ENCODE measurements at regions not wholly inside any gene's neighbourhood (a gene's known extent, or its start where the extent isn't known, plus 50 kb on each side); places are given as distances from the start of the nearest gene placed in this dataset.
"Not testable (repeated sequence)": the region's sequence is repeated elsewhere in the genome, so short reads cannot be mapped to it uniquely, and the experiment has no call there.

DNA sequence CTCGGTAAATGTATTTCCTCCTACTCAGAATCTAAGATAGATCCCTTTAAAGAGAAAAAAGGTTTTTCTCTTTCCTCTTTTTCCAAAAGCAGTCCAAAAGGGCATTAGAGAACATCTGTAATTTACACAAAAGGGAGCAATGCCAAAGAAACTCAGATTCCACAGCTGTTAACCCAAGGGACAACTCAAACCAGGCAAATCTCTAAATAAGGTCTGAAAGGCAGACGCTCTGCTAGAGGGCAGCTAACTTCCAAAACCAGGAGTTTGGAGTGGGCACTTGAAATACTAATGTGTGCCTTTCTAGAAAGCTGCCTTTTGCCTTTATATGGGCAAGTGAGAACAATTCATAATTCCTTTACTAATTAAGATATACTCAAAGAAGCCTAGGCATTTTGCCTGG lies 435.7 kb downstream of the ZFHX3 start:
- ATAC-seq = no peak
- DNase-seq (ENCODE audit: missing footprints) = no peak
- intact Hi-C loops (cut with DNase I) = no loop called here

DNA sequence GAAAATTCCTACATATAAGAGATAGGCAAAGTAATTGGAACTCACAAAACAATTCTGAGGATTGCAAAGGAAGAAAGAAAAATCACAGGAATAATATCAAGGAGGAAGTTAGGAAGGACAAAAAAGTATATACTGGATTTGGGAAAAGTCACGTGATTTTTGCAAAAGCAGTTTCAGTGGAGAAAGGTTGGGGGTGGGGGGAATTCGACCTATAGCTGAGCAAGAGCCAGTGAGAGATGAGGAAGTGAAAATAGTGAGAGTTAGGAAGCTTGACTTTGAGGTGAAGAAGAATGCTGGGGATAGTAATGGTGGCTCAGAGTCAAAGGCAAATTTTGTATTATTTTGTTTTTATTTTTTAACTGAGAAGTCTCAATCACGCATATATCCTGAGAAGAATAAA lies 438.0 kb upstream of the PMFBP1 start:
- ATAC-seq (no peak), DNase-seq (ENCODE audit: missing footprints) (no peak)
- intact Hi-C loops (cut with DNase I) = no loop called here

DNA sequence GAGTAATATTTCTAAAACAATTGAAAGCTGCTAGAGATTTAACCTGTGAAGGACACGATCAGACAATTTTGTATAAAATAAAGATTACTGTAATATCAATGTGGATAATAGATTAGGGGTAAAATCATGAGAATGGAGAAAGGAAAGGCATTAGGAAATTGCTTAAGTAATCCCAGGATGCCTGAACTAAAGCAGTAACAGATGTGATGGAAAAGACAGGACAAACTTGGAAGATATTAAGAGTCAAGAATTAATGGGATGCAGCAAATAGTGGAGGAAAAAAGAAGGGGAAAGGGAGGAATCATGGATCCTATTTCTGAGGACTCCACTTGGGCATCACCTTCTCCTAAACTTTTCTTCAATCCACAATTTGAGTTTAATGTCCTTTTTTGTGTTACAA lies 437.1 kb upstream of the PMFBP1 start:
- ATAC-seq (no peak), DNase-seq (ENCODE audit: missing footprints) (no peak)
- intact Hi-C loops (cut with DNase I) = no loop called here

DNA sequence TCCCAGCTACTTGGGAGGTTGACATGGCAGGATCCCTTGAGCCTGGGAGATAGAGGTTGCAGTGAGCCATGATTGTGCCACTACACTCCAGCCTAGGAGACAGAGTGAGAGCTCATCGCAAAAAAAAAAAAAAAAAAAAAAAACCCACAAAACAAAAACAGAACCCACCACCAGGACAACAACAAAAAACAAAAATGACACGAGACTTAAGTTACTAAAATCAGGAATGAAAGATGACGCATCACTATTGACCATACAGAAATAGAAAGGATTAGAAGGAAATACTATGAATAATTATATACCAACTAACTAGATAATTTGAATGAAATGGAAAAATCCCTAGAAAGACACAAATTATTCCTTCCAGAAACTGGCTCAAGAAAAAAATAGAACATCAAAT lies 432.4 kb upstream of the PMFBP1 start:
- DNase-seq (ENCODE audit: missing footprints) (no peak), ATAC-seq (no peak)
- intact Hi-C loops (cut with DNase I) = no loop called here

DNA sequence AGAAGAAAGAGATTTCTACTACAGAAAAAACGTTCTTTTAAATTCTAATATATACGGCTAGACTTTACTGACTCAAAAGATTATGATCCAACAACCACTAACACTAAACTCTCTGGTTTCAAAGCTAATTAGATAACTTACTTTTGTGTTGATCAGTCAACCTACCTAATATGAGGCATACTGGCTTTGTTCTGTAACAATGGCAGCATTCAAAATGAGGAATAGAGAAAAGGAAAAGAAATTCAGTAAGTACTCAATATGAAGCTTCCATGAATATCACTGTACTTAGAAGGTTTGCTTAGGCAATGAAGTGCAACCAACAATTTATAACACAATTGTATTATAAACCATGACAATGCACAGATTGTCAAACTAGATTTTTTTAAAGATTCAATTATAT lies 430.5 kb upstream of the PMFBP1 start:
- intact Hi-C loops (cut with DNase I) = no loop called here
- no peak for ATAC-seq
- DNase-seq (ENCODE audit: missing footprints) = no peak

DNA sequence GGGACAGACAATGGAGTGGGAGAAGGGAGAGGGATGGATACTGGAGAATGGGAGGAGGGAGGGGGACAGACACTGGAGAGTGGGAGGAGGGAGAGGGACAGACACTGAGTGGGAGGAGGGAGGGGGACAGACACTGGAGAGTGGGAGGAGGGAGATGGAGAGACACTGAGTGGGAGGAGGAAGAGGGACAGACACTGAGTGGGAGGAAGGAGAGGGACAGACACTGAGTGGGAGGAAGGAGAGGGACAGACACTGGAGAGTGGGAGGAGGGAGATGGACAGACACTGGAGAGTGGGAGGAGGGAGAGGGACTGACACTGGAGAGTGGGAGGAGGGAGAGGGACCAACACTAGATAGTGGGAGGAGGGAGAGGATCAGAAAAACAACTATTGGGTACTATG lies 426.7 kb upstream of the PMFBP1 start:
- intact Hi-C loops (cut with DNase I) = no loop called here
- ATAC-seq = no peak
- no peak for DNase-seq (ENCODE audit: missing footprints)

DNA sequence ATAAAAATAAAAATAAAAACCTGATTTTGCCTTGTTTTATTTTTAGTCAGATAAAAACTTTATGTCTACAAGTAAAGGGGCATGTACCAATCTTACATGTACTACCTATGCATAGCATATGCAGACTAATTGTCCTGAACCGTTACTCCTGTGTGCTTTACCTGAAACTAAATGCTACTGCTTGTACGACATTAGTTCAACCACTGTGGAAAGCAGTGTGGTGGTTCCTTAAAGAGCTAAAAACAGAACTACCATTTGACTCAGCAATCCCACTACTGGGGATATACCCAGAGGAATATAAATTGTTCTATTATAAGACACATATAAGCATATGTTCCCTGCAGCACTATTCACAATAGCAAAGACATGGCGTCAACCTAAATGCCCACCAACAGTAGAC lies 426.0 kb upstream of the PMFBP1 start:
- intact Hi-C loops (cut with DNase I) = no loop called here
- DNase-seq (ENCODE audit: missing footprints) (no peak), ATAC-seq (no peak)

DNA sequence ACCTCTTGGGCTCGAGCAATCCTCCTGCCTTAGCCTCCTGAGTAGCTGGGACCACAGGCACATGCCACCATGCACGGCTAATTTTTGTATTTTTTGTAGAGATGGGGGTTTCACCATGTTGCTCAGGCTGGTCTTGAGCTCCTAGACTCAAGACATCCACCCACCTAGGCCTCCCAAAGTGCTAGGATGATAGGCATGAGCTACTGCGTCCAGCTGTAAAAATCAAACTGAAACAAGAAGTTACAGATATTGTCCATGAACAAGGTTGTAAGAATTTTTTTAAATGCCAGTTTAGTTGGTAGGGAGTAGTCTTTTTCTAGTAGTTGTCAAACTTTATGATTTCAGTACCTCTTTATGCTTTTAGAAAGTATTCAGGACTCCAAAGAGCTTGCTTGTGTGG lies 424.4 kb upstream of the PMFBP1 start:
- DNase-seq (ENCODE audit: missing footprints) (no peak), ATAC-seq (no peak)
- intact Hi-C loops (cut with DNase I) = no loop called here

DNA sequence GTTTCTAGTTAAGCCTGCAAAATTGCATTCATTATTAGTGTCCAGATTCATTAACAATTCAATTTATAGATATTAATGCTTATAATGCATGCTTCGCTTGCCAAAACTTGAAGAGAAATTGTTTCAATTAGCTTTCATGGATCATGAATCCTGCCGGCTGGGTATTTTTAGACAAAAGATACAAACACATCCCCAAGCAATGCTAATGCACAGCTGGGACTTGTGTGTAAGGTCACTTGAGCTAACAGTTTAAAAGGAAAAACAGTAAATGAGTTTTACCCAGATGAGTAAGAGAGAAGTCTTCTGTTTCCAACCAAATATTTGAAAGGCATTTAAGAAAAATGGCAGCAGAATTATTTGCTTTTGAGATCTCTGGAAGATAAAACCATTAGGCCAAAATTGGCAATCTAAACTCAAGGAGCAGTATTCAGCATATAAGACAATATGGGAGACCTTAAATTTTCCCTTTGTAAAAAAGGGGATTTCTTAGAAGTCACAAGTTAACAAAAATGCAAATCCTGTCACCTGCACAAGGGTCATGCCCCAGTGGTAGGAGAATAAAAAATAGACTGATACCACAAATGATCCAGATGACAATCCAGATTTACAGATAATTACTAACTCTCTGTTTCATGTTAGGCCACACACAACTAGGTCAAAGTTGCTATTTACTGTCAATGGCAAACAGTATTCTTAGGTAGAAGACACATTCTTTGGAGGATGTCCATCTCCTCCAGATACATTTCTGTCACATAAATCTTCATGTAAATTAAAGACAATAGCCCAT lies 418.4 kb upstream of the PMFBP1 start:
- ATAC-seq (no peak), DNase-seq (ENCODE audit: missing footprints) (no peak)
- intact Hi-C loops (cut with DNase I) = no loop called here

DNA sequence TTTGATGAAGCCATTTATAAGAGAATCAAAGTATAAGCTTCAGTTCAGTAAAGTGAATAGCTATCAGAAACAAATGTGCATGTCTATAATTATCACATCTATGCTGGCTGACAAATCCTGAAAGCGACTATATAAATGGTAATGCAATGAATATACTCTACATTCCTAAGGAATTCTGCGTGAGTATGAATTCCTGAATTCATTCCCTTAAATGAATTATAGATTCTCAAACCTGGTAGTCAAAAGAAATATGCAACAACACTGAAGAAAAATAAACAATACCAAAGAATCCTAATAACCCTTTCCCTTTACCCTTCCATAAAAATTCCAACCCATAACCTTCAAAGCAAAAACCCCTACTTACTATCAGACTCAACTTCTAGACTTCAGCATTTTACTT lies 416.6 kb upstream of the PMFBP1 start:
- intact Hi-C loops (cut with DNase I) = no loop called here

DNA sequence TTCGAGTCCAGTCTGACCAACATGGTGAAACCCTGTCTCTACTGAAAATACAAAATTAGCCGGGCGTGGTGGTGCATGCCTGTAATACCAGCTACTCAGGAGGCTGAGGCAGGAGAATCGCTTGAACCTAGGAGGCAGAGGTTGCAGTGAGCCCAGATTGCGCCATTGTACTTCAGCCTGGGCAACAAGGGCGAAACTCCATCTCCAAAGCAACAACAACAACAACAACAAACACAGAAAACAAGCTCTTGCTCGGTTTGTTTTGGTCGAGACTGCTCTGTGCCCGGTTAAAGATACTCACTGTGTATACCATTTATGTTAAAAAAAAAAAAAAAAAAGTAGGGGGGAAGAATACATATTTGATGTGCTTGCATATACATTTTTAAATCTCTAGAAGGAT lies 406.1 kb upstream of the PMFBP1 start:
- intact Hi-C loops (cut with DNase I); ATAC-seq: not testable (repeated sequence)

More for the DNA sequence above, 416.6 kb upstream of the PMFBP1 start:
- no peak for ATAC-seq
- no peak for DNase-seq (ENCODE audit: missing footprints)

DNA sequence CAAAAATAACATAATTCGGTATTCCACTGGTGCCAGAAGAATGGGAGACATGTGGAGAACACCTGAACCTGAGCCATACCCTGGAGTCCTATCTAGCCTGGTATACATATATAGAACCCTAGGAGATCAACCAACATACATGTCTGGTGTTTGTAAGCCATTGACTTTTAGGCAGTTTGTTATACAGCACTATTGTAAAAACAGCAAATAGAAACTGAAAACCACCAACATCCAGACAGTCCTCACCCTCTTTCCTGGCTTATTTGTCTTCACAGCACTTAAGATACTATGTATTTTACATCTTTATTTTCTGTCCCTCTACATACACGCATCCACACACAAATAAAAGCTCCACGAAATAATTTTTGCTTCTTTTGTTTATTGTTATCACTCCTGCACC lies 404.2 kb upstream of the PMFBP1 start:
- DNase-seq (ENCODE audit: missing footprints) = no peak
- ATAC-seq = no peak
- intact Hi-C loops (cut with DNase I) = no loop called here

More for the DNA sequence above, 406.1 kb upstream of the PMFBP1 start:
- DNase-seq (ENCODE audit: missing footprints) = not testable (repeated sequence)

DNA sequence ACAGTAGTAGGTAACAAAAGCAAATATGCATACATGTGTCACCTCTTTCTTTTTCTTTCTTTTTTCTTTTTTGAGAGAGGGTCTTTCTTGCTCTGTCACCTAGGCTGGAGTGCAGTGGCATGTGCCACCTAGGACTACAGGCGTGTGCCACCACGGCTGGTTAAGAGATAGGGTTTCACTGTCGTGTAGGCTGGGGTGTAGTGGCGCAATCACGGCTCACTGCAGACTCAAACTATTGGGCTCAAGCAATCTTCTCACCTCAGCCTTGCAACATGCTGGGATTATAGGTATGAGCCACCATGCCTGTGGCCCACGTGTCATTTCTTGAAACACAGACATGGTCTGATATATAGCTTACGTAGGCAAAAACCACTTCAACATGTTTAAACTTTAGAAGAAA lies 397.7 kb upstream of the PMFBP1 start:
- ATAC-seq = no peak
- intact Hi-C loops (cut with DNase I) = no loop called here
- DNase-seq (ENCODE audit: missing footprints) = no peak

DNA sequence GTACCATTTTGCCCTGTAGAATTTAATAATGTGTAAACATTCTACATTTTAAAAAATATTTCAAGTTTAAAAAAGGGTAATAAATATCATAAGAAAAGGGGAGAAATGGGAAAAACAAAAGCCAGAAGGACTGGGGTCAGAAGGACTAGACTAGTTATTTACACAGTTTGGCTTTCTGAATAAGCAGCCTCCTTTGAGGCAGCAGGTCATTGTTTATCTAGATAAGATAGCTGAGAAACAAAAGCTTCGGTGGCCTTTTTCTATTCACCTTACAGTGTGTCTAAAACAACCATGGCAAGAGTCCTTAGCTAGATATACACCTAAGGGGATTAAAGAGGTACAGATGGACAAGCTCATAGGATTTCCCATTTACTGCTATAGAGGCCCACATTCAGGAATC lies 396.5 kb upstream of the PMFBP1 start:
- DNase-seq (ENCODE audit: missing footprints) (no peak), ATAC-seq (no peak)
- intact Hi-C loops (cut with DNase I) = no loop called here

DNA sequence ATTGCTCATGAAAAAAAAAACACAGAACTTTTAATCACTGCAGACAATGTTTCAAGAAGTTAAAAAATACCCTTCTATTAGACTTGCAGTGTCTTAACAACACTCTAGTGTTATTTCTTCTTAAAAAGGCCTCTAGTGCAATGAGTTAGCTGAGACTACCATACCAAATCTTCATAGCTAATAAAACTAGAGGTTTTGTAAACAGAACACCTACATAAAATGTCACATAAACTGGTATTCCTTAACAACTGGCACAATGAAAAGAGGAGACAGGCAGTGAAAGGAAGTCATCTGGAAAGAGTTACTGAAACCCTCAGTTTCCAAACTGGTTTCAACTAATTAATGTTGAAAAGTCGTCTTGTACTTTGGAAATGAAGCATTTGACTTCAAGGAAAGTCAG lies 394.2 kb upstream of the PMFBP1 start:
- ATAC-seq (no peak), DNase-seq (ENCODE audit: missing footprints) (no peak)
- intact Hi-C loops (cut with DNase I) = no loop called here

DNA sequence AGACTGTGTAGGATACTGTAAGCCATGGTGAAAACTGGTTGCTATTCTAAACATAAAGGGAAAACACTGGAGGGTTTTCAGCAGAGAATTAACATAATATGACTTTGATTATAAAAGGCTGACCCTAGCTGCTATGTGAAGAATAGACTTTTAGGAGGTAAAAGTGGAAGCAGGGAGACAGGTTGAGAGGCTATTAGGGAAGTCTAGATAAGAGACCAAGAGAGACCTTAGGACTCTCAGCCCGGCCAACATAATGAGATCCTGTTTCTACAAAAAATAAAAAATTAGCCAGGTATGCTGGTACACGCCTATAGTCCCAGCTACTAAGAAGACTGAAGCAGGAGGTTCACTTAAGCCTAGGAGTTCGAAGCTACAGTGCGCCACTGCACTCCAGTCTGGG lies 393.2 kb upstream of the PMFBP1 start:
- ATAC-seq = no peak
- no peak for DNase-seq (ENCODE audit: missing footprints)
- intact Hi-C loops (cut with DNase I) = no loop called here

DNA sequence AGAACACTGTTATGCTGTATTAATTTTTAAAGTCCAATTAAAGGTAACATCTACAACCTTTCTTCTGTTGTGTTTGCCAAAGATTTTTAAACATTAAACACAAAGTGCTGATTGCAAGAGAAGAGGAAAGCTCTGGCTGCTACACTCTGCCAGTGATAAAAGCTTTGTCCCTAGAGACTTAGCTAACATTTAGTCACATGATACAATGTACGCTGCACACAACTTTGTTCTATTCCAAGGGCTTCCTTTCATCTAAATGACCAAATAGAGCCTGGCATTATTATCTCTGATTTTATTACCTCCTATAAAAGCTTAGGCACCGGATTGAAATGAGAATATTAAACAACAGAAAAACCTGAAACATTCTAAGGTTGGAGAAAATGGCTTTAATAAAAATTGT lies 388.7 kb upstream of the PMFBP1 start:
- DNase-seq (ENCODE audit: missing footprints) (no peak), ATAC-seq (no peak)
- intact Hi-C loops (cut with DNase I) = no loop called here

DNA sequence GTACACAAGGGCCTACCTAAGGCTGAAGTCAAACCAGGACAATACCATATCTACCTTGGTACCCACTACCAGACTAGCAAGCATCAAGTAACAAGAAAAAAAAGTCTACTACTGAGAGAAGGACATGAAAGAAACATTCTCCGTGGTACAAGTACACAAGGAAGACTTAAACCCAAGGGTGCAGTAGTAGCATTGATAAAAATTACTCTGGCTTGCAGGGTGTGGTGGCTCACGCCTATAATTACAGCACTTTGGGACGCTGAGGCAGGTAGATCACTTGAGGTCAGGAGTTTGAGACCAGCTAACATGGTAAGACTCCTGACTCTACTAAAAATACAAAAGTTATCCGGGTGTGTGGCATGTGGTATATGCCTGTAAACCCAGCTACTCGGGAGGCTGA lies 386.5 kb upstream of the PMFBP1 start:
- intact Hi-C loops (cut with DNase I) = no loop called here

DNA sequence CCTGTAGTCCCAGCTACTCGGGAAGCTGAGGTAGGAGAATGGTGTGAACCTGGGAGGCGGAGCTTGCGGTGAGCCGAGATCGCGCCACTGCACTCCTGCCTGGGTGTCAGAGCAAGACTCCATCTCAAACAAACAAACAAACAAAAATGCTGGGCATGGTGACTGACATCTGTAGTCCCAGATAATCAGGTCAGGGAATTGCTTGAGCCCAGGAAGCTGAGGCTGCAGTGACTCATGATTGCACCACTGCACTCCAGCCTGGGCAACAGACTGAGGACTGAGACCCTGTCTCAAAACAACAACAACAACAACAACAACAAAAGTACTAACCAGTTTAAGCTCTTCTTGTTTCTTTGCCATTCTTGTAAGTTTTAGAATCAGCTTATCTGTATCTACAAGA lies 383.0 kb upstream of the PMFBP1 start:
- no peak for DNase-seq (ENCODE audit: missing footprints)
- intact Hi-C loops (cut with DNase I) = no loop called here
- no peak for ATAC-seq

More for the DNA sequence above, 386.5 kb upstream of the PMFBP1 start:
- DNase-seq (ENCODE audit: missing footprints) (no peak), ATAC-seq (no peak)

DNA sequence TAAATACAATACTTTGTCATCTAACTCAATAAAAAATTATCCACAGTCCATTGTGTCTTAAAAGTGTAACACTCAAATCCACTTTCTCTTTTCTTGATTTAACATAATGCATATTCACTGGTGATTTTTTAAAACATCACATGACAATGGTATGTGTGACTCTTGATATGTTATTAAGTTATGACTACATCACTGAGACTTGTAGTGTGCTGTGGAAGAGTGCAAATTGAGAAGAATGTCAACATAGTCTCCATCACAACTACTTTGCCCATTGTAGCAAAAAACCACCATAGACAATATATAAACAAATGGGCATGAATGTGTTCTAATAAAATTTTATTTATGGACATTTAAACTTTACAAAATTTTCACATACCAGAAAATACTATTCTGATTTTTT lies 380.7 kb upstream of the PMFBP1 start:
- DNase-seq (ENCODE audit: missing footprints) (no peak), ATAC-seq (no peak)
- intact Hi-C loops (cut with DNase I) = no loop called here

DNA sequence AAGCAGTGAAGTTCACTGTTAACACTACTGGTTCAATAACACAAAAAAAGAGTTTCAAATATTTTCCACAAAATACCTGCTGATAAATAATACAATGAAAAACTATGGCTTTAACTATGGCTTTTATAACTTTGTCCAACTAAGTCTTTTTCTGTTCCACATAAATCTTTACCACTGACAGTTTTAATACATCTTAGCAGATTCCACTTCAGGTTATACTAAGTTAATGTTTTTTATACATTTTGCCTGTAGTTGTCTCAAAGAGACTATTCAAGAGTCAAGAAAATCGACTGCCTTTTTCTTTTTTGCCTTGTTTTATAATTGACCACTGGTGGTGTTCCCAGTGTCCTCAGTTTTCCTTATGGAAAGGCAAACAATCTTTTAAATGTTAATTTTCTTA lies 379.7 kb upstream of the PMFBP1 start:
- no peak for ATAC-seq
- intact Hi-C loops (cut with DNase I) = no loop called here
- no peak for DNase-seq (ENCODE audit: missing footprints)
